C4-2B (cell line): ENCODE measurements at regions not wholly inside any gene's neighbourhood (a gene's known extent, or its start where the extent isn't known, plus 50 kb on each side); places are given as distances from the start of the nearest gene placed in this dataset.

ENCODE experiments used
- ZFX ChIP-seq: fragments of 450-650 bp; IDR thresholded peaks from 2 replicates; pipeline ENCODE4 v1.6.1; 2017
- TF ChIP-seq, protein P1 (sequence below): fragments of 450-650 bp; conservative IDR thresholded peaks from 2 replicates; pipeline ENCODE4 v1.5.1; 2017; ENCODE audit warnings: mild to moderate bottlenecking

- TF ChIP-seq, protein P1, sequence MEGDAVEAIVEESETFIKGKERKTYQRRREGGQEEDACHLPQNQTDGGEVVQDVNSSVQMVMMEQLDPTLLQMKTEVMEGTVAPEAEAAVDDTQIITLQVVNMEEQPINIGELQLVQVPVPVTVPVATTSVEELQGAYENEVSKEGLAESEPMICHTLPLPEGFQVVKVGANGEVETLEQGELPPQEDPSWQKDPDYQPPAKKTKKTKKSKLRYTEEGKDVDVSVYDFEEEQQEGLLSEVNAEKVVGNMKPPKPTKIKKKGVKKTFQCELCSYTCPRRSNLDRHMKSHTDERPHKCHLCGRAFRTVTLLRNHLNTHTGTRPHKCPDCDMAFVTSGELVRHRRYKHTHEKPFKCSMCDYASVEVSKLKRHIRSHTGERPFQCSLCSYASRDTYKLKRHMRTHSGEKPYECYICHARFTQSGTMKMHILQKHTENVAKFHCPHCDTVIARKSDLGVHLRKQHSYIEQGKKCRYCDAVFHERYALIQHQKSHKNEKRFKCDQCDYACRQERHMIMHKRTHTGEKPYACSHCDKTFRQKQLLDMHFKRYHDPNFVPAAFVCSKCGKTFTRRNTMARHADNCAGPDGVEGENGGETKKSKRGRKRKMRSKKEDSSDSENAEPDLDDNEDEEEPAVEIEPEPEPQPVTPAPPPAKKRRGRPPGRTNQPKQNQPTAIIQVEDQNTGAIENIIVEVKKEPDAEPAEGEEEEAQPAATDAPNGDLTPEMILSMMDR: no peak
- TF ChIP-seq ZFX: no peak
Measured at GRCh38 chr6:76612954-76613353, 540.5 kb upstream of the IMPG1 start.
